ENCODE measurements at regions not wholly inside any gene's neighbourhood (a gene's known extent, or its start where the extent isn't known, plus 50 kb on each side); places are given as distances from the start of the nearest gene placed in this dataset.

DNA sequence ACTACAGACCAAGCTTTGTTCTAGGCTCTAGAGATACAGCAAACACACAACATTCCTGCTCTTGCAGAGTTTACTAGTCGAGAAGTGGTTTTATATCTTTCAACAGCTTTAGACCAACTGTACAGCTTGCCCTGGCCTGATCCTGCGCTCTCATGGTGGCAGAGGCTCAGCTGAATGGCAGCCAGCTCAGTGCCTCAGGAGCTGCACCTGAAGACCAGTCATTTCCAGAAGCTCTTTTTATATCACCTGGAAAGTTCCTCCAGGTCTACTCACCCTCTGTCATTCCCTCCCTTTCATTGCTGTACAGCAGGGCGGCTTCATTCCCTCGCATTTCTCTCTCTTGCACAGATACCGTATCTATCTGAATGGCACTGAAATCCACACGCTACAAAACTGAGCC, 319.8 kb downstream of the GATA3 start:
- peaks cover 12% of the 10 kb centered on the region for H3K27me3 Mint-ChIP-seq (ENCODE audit: low read depth, poor library complexity)
- no peaks in the 10 kb centered on the region for H3K36me3 Mint-ChIP-seq (ENCODE audit: low read depth)
- H3K9me3 Mint-ChIP-seq, result no peaks in the 10 kb centered on the region
- H3K4me1 Mint-ChIP-seq, result peaks cover 18% of the 10 kb centered on the region
- no peak overlapping the region for H3K27ac Mint-ChIP-seq
- no peak overlapping the region for H3K4me3 Mint-ChIP-seq
- TF ChIP-seq, protein P1, sequence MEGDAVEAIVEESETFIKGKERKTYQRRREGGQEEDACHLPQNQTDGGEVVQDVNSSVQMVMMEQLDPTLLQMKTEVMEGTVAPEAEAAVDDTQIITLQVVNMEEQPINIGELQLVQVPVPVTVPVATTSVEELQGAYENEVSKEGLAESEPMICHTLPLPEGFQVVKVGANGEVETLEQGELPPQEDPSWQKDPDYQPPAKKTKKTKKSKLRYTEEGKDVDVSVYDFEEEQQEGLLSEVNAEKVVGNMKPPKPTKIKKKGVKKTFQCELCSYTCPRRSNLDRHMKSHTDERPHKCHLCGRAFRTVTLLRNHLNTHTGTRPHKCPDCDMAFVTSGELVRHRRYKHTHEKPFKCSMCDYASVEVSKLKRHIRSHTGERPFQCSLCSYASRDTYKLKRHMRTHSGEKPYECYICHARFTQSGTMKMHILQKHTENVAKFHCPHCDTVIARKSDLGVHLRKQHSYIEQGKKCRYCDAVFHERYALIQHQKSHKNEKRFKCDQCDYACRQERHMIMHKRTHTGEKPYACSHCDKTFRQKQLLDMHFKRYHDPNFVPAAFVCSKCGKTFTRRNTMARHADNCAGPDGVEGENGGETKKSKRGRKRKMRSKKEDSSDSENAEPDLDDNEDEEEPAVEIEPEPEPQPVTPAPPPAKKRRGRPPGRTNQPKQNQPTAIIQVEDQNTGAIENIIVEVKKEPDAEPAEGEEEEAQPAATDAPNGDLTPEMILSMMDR (IDR thresholded peaks at IDR 0.05), result no peak
- no peak for DNase-seq

DNA sequence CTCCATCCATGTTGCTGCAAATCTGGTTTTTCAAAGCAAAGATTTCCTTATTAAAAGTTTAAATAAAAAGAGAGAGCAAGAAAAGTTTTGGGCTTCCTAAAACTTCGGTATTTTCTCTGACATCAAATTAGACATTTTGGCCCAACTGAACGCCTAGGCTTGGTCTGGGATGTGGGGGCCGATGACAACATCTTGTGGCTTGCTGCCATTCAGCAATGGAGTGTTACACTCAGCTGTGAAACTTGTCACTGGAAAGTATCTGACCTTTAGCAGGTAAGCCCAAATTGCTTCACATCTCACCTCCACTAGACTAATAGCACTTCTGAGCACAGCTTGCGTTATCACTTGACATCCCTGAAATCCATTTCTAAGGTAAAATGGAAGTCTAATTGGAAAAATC, 320.6 kb downstream of the GATA3 start:
- DNase-seq, result no peak
- TF ChIP-seq, protein P1 (IDR thresholded peaks at IDR 0.05), result no peak
- Mint-ChIP-seq H3K9me3 (no peaks in the 10 kb centered on the region), H3K36me3 (ENCODE audit: low read depth) (no peaks in the 10 kb centered on the region), H3K4me1 (peaks cover 21% of the 10 kb centered on the region), H3K27ac (no peak overlapping the region), H3K27me3 (ENCODE audit: low read depth, poor library complexity) (peaks cover 11% of the 10 kb centered on the region), H3K4me3 (no peak overlapping the region)

DNA sequence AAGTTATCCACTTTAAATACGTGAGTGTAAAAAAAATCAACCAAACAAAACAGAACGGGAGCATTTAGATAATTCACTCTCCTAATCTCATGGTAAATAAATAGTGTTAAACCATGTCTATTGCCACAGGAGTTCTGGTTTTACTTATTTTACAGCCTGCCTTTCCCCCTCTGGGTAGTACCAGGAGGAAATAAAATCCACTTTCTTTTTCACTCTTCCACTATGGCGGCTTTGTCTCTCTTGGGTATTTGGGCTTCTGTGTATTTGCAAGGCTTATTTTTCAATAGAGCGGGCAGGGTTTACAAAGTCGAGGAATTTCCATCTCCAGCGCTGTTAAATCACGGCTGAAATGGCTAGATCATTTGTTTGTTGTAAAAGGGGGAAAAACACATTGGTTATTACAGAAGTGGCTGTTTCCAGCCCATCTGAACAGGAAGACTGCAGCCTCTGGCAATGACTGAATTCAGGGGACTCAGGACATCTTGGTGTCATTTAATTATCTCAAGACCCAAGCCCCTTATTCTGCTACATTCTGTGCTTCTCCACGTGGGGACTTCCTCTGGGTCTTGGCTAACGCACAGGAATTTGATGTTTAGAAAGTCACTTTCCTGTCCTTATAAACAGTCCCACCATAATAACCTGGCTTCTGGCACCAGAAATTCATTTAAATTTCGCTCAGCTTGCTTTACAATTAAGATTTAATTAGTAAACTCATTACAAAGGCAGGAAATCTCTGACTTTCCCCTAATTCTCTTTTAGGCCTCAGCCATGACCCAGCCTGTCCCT, 323.9 kb downstream of the GATA3 start:
- H3K9me3 Mint-ChIP-seq, result no peaks in the 10 kb centered on the region
- H3K4me1 Mint-ChIP-seq, result peaks cover 30% of the 10 kb centered on the region
- H3K4me3 Mint-ChIP-seq, result no peak overlapping the region
- TF ChIP-seq, protein P1 (IDR thresholded peaks at IDR 0.05), result no peak
- H3K36me3 Mint-ChIP-seq (ENCODE audit: low read depth), result no peaks in the 10 kb centered on the region
- peaks cover 1% of the 10 kb centered on the region for H3K27me3 Mint-ChIP-seq (ENCODE audit: low read depth, poor library complexity)
- no peak overlapping the region for H3K27ac Mint-ChIP-seq
- DNase-seq, result no peak

DNA sequence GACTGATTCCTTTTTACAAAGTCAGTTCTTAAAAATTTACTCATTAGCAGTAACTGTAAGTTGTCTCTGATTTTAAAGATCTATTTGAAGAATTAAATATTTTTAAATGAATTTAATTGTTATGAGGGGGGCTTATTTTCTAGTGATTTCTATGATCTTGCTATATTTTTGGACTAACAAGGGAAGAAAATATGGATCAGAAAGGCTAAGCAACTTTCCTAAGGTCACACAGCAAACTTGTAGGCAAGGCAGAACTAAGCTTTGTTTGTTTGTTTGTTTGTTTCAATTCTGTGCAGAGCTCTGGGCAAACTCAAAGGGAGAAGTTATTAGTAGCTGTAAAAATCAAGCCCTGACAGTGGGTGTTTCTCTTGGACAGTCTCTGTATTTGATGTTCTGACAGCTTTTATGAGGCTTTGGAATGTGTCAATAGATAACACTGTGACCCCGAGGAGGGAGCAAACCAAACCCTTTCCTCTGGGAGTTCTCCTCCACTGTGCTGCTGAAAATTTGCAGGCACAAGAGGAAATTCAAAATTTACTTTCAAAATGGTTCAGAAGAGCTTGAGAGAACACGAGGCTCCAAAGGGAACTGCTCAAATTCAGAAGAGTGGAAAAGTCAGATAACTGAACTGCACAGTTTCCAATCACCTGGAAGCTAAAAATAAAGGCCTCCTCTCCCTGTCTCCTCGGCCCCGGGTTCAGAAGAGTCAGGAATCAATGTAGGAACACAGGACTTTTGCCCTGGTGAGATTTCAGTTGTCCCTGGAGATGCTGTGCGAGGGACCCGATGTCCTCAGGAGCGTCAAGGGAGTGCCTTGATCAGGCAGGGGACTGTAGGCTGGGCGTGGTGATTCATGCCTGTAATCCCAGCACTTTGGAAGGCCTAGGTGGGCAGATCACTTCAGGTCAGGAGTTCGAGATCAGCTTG, 325.7 kb downstream of the GATA3 start:
- Mint-ChIP-seq H3K9me3 (no peaks in the 10 kb centered on the region), H3K36me3 (ENCODE audit: low read depth) (no peaks in the 10 kb centered on the region), H3K27me3 (ENCODE audit: low read depth, poor library complexity) (peaks cover 3% of the 10 kb centered on the region), H3K4me1 (peaks cover 30% of the 10 kb centered on the region), H3K4me3 (no peak overlapping the region), H3K27ac (peak overlapping the region; percentile 85)
- DNase-seq, result no peak
- TF ChIP-seq, protein P1 (IDR thresholded peaks at IDR 0.05), result no peak

DNA sequence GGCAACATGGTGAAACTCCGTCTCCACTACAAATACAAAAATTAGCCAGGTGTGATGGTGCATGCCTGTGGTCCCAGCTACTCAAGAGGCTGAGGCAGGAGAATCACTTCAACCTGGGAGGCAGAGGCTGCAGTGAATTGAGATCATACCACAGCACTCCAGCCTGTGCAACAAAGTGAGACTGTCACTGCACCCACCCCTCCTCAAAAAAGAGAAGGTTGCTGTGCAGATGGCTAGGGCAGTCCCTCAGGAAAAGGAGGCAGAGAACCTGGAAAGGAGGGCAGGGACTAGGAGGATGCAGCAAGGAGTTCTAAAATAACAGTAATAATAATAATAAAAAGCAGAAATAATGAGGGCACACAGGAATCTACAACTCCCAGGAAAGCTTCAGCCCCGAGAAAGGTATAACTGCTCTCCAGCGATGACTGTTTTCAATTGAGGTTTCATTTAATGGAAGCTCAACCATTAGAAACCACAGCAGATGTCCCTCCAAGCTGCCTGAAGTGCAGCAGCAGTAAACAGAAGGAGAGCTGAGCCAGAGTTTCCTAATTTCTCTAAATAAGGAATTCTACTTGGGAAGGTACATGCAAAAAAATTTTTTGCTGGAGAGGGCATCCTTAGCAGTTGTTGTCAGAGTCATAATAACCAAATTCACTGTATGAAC, 326.5 kb downstream of the GATA3 start:
- H3K27me3 Mint-ChIP-seq (ENCODE audit: low read depth, poor library complexity), result peaks cover 7% of the 10 kb centered on the region
- peaks cover 30% of the 10 kb centered on the region for H3K4me1 Mint-ChIP-seq
- H3K36me3 Mint-ChIP-seq (ENCODE audit: low read depth), result no peaks in the 10 kb centered on the region
- DNase-seq, result no peak
- H3K4me3 Mint-ChIP-seq, result no peak overlapping the region
- TF ChIP-seq, protein P1 (IDR thresholded peaks at IDR 0.05), result no peak
- H3K9me3 Mint-ChIP-seq, result no peaks in the 10 kb centered on the region
- no peak overlapping the region for H3K27ac Mint-ChIP-seq

Measured in nephron progenitor cell (in vitro differentiated cells).